Mesothelial cell of epicardium (in vitro differentiated cells): ENCODE measurements at regions not wholly inside any gene's neighbourhood (a gene's known extent, or its start where the extent isn't known, plus 50 kb on each side); places are given as distances from the start of the nearest gene placed in this dataset.

ENCODE experiments used
- DNase-seq, 2 experiments: peaks; one replicate each; pipeline ENCODE4 v3.0.0; 2021; ENCODE audit warnings: low spot score in 2 of 2; ENCODE audit not compliant: unreplicated experiment in 2 of 2
- H3K27ac Mint-ChIP-seq: 2 replicates; pipeline ENCODE4 v1.8.0; 2021; ENCODE audit warnings: mixed read lengths
- H3K27me3 Mint-ChIP-seq: 2 replicates; pipeline ENCODE4 v1.8.0; 2021; ENCODE audit warnings: low read depth, mixed read lengths
- H3K36me3 Mint-ChIP-seq: 2 replicates; pipeline ENCODE4 v1.8.0; 2021; ENCODE audit warnings: mixed read lengths
- H3K4me1 Mint-ChIP-seq: 2 replicates; pipeline ENCODE4 v1.8.0; 2021; ENCODE audit warnings: mixed read lengths
- H3K4me3 Mint-ChIP-seq: 2 replicates; pipeline ENCODE4 v1.8.0; 2021; ENCODE audit warnings: mild to moderate bottlenecking, moderate library complexity, mixed read lengths
- H3K9me3 Mint-ChIP-seq: 2 replicates; pipeline ENCODE4 v1.8.0; 2021; ENCODE audit warnings: mixed read lengths
- TF ChIP-seq, protein P1 (sequence below): fragments of 200-600 bp; sonication (generic); IDR thresholded peaks from one replicate; pipeline ENCODE4 v1.5.0; 2021; ENCODE audit warnings: antibody characterized with exemption; ENCODE audit not compliant: unreplicated experiment

DNA sequence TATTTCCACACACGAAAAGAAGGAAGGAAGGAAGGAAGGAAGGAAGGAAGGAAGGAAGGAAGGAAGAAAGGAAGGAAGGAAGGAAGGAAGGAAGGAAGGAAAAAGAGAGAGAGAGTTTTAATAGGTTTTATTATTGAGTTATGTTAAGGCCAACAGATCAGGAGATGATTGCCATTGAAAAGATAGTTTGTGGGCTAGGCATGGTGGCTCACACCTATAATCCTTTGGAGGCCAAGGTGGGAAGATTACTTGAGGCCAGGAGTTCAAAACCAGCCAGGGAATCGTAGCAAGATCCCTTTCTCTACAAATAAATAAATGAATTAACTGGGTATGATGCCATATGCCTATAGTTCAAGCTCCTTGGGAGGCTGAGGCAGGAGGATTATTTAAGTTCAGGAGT is 877.2 kb downstream of the TLE4 start:
- DNase-seq, result no peak
- no peaks in the 10 kb centered on the region for H3K27me3 Mint-ChIP-seq
- H3K27ac Mint-ChIP-seq, result no peak overlapping the region
- H3K36me3 Mint-ChIP-seq, result peaks cover 7% of the 10 kb centered on the region
- H3K4me3 Mint-ChIP-seq, result no peak overlapping the region
- TF ChIP-seq, protein P1, sequence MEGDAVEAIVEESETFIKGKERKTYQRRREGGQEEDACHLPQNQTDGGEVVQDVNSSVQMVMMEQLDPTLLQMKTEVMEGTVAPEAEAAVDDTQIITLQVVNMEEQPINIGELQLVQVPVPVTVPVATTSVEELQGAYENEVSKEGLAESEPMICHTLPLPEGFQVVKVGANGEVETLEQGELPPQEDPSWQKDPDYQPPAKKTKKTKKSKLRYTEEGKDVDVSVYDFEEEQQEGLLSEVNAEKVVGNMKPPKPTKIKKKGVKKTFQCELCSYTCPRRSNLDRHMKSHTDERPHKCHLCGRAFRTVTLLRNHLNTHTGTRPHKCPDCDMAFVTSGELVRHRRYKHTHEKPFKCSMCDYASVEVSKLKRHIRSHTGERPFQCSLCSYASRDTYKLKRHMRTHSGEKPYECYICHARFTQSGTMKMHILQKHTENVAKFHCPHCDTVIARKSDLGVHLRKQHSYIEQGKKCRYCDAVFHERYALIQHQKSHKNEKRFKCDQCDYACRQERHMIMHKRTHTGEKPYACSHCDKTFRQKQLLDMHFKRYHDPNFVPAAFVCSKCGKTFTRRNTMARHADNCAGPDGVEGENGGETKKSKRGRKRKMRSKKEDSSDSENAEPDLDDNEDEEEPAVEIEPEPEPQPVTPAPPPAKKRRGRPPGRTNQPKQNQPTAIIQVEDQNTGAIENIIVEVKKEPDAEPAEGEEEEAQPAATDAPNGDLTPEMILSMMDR, result no peak
- H3K4me1 Mint-ChIP-seq, result no peaks in the 10 kb centered on the region
- peaks cover 18% of the 10 kb centered on the region for H3K9me3 Mint-ChIP-seq

DNA sequence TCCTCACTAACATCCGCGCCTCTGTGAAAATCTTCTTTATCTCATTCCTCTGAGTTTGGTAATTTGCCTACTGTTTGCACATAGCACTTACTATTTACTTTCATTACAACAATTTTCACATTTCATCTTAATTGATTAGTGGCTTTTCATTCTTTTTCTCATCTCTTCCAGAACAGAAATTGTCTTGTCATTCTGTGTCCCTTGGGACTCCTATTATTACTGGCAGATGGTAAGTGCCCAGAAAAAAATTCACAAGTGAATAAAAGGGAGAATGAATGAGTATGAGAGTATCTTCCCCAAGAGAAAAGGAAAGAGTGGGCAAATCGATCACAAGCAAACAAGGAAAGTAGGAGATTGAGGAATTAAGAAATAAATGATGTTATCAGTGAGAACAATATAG is 876.1 kb downstream of the TLE4 start:
- peaks cover 9% of the 10 kb centered on the region for H3K9me3 Mint-ChIP-seq
- H3K36me3 Mint-ChIP-seq, result peaks cover 3% of the 10 kb centered on the region
- no peaks in the 10 kb centered on the region for H3K27me3 Mint-ChIP-seq
- TF ChIP-seq, protein P1, result no peak
- H3K27ac Mint-ChIP-seq, result no peak overlapping the region
- DNase-seq, result no peak
- no peaks in the 10 kb centered on the region for H3K4me1 Mint-ChIP-seq
- no peak overlapping the region for H3K4me3 Mint-ChIP-seq

DNA sequence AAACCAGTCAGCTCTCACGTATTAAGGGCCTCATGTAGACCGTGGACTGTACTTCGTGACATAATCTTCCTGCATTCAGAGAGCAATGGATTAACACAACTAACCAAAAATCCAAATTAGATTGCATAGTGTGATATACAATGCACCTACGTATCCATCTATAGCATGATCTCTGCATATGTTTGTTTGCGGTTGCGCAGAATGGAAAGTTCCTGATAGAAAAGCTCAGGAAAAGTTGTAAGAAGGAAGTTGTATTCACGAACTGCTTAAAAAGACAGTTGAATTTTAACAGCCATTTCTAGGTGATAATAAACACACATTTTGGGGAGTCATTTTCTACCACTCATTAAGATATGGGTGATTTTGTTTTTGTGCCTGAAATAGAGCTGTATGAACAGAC is 869.0 kb downstream of the TLE4 start:
- H3K4me3 Mint-ChIP-seq, result no peak overlapping the region
- DNase-seq, result no peak
- no peaks in the 10 kb centered on the region for H3K36me3 Mint-ChIP-seq
- H3K27ac Mint-ChIP-seq, result no peak overlapping the region
- no peaks in the 10 kb centered on the region for H3K9me3 Mint-ChIP-seq
- TF ChIP-seq, protein P1, result no peak
- peaks cover 5% of the 10 kb centered on the region for H3K4me1 Mint-ChIP-seq
- no peaks in the 10 kb centered on the region for H3K27me3 Mint-ChIP-seq

DNA sequence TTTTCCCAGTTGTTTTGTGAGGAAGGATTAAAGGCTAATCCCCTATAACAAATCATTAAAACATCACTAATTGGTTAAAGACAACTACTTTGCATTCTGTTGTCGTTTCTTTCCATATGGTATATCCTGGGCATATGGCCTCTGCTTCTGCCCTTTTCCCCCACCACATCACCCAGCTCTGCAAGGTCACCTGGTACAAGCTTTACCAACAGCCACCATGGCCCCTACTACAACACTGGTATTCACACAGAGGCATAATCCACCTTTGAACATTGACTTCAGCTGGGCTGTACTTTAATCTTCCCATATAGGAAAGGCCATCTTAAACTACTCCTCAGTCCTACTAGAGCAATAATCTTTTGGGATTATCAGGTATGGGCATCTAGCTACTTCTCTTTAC is 866.1 kb downstream of the TLE4 start:
- TF ChIP-seq, protein P1, result no peak
- no peaks in the 10 kb centered on the region for H3K36me3 Mint-ChIP-seq

DNA sequence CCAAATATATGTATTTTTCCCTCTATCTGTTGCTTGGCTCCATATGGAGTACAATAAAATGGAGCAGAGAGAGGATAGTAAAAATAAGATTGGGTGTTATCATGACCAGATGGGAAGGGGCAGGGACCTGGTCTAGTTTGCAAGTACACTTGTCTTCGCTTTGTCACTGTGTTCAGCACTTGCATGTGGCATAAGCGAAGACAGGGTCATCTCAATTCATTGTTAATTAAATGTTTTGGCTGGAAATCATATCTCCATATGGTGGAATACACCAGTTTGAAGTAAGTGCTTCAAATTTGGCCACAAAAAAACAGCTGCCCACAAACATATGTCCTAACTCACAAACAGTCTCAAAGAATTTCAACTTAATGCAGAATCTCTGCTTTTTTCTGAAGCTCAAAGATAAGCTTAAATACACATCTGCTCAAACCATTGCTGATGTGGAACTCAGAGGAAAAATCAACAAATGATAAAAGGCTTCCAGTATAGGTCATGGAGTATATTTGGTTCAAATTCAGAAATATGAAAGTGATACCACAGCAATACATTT is 865.4 kb downstream of the TLE4 start:
- Mint-ChIP-seq H3K9me3 (no peaks in the 10 kb centered on the region), H3K27me3 (no peaks in the 10 kb centered on the region), H3K4me1 (peaks cover 5% of the 10 kb centered on the region), H3K27ac (peak overlapping the region; percentile 35), H3K4me3 (no peak overlapping the region), H3K36me3 (no peaks in the 10 kb centered on the region)
- TF ChIP-seq, protein P1, result no peak
- DNase-seq, result no peak

More for the DNA sequence above, 866.1 kb downstream of the TLE4 start:
- H3K4me1 Mint-ChIP-seq, result peaks cover 5% of the 10 kb centered on the region
- no peak overlapping the region for H3K4me3 Mint-ChIP-seq
- no peak for DNase-seq
- H3K9me3 Mint-ChIP-seq, result no peaks in the 10 kb centered on the region
- H3K27me3 Mint-ChIP-seq, result no peaks in the 10 kb centered on the region
- H3K27ac Mint-ChIP-seq, result no peak overlapping the region

DNA sequence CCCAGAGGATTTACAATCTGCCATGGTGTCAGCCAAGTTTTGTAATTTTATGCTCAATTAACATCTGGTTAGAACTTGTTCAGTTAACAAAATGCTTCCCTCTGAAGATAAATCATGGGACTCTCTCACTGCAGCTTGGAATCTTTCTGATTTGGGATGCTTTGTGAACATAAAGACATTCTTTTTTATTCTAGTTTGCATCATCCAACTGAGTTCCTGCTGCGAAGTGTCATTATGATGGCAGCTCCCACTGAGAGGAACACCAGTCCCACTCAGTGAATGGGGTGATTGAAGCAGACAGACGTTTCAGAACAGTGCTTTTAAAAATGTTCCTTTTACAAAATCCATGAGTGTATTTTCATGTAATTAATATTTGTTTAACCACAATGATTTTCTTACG is 863.8 kb downstream of the TLE4 start:
- TF ChIP-seq, protein P1, result no peak
- H3K27ac Mint-ChIP-seq, result no peak overlapping the region
- no peaks in the 10 kb centered on the region for H3K9me3 Mint-ChIP-seq
- DNase-seq, result no peak
- H3K4me3 Mint-ChIP-seq, result no peak overlapping the region
- no peaks in the 10 kb centered on the region for H3K27me3 Mint-ChIP-seq
- H3K4me1 Mint-ChIP-seq, result peaks cover 5% of the 10 kb centered on the region
- H3K36me3 Mint-ChIP-seq, result no peaks in the 10 kb centered on the region
